ENCODE measurements at regions not wholly inside any gene's neighbourhood (a gene's known extent, or its start where the extent isn't known, plus 50 kb on each side); places are given as distances from the start of the nearest gene placed in this dataset.

DNA sequence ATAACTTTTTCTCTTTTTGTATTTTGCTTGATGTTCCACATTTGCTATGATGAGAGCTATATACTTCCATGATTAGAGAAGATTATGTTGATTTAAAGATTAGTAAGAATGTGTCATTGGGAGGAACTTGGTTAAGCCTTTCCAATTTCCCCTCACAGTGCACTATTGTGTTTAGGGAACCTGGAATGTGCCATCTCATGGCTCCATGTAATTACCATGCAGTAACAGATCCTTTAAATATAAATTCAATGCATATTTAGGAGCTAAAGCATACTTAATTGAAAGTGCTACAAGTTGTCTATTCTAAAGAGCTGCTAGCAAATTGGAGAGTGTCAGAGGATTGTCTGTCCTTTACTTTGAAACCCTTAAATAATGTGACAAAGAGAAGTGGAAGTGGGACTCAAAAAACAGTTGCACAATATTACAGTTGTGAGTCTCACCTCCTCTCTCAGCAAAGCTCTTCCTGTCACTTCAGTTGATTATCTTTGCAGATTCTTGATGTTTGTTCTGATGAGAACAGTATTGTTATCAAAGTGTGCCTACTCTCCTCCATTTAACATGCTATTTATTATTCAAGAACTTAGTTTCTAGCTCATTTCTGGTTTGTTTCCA is 1162.7 kb upstream of the ZEB2 start:
- DNase-seq (ENCODE audit: low read depth): no peak
- TF ChIP-seq, protein P1, sequence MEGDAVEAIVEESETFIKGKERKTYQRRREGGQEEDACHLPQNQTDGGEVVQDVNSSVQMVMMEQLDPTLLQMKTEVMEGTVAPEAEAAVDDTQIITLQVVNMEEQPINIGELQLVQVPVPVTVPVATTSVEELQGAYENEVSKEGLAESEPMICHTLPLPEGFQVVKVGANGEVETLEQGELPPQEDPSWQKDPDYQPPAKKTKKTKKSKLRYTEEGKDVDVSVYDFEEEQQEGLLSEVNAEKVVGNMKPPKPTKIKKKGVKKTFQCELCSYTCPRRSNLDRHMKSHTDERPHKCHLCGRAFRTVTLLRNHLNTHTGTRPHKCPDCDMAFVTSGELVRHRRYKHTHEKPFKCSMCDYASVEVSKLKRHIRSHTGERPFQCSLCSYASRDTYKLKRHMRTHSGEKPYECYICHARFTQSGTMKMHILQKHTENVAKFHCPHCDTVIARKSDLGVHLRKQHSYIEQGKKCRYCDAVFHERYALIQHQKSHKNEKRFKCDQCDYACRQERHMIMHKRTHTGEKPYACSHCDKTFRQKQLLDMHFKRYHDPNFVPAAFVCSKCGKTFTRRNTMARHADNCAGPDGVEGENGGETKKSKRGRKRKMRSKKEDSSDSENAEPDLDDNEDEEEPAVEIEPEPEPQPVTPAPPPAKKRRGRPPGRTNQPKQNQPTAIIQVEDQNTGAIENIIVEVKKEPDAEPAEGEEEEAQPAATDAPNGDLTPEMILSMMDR (IDR thresholded peaks at IDR 0.05; ENCODE audit: insufficient read depth, low read depth, low read length): no peak
- H3K4me3 ChIP-seq (ENCODE audit: low read depth, low read length): no peak overlapping the region

DNA sequence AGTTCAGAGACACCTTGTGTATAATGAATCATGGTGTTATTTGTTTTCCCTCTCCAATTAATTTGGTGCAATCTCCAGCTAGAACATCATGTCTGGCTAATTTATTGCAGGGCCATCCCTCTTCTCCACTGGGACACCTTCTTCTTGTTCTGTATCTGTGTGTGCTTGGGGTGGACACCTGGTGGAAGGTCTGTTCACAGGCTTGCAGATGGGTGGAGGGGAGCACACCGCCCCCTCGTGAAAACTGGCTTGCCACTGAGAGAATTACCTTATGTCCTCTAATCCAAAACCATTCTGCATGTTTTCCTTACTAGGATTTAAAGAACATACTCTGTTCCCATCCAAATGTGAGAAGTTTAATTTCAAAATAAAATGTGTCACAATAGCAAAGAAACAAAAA is 1160.4 kb upstream of the ZEB2 start:
- H3K4me3 ChIP-seq (ENCODE audit: low read depth, low read length): no peak overlapping the region
- TF ChIP-seq, protein P1 (IDR thresholded peaks at IDR 0.05; ENCODE audit: insufficient read depth, low read depth, low read length): no peak
- DNase-seq (ENCODE audit: low read depth): no peak

DNA sequence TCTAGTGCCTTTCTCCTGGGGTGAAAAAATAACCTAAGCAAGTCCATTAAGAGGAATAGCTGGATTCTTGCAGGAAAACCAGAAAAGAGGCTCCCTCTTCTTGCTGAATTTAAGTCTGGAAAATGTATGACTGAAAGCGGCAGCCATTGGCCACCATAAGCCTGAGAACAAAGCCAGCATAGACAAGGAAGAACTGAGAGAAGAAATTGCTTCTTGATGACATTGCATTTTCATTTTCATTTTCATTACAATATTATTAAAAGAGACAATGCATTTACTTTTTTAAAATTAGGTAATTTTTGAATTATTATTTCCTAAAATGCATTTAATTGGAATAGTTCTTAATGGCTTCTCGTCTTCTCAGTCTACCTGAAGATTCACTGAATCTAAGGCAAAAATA is 1157.5 kb upstream of the ZEB2 start:
- TF ChIP-seq, protein P1 (IDR thresholded peaks at IDR 0.05; ENCODE audit: insufficient read depth, low read depth, low read length): no peak
- H3K4me3 ChIP-seq (ENCODE audit: low read depth, low read length): no peak overlapping the region
- DNase-seq (ENCODE audit: low read depth): no peak

DNA sequence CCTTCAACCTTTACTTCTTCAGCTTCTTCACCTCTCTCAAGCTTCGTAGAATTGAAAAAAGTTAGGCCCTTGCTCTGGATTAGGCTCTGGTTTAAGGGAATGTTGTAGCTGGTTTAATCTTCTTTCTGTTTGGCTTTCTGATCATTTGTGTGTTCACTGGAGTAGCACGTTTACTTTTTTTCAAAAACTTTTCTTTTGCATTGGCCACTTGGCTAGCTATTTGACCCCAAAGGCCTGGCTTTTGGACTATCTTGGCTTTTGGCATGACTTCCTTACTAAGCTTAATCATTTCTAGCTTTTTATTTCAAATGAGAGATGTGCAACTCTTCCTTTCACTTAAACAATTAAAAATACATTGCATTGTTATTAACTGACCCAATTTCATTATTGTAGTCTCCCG is 1154.8 kb upstream of the ZEB2 start:
- TF ChIP-seq, protein P1 (IDR thresholded peaks at IDR 0.05; ENCODE audit: insufficient read depth, low read depth, low read length): no peak
- no peak overlapping the region for H3K4me3 ChIP-seq (ENCODE audit: low read depth, low read length)

DNA sequence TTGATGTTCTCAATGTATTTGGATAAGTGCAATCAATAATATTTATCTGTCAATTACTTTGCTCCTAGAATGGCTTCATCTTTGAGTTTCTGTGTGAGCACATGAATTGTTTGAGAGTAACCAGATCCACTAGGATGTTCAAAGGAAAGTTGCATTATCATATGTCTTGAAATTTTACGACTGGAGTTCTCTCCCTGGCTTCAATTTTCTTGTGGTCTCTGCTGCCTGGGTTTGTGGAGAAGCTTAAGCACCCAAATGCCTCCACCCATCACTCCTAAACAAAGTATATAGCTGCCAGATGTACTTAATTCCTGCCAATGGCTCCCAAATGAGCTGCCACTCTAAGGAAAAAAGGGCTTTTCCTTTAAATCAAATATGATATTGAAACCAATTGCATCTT is 1149.4 kb upstream of the ZEB2 start:
- TF ChIP-seq, protein P1 (IDR thresholded peaks at IDR 0.05; ENCODE audit: insufficient read depth, low read depth, low read length): no peak

More for the DNA sequence above, 1154.8 kb upstream of the ZEB2 start:
- DNase-seq (ENCODE audit: low read depth): no peak

DNA sequence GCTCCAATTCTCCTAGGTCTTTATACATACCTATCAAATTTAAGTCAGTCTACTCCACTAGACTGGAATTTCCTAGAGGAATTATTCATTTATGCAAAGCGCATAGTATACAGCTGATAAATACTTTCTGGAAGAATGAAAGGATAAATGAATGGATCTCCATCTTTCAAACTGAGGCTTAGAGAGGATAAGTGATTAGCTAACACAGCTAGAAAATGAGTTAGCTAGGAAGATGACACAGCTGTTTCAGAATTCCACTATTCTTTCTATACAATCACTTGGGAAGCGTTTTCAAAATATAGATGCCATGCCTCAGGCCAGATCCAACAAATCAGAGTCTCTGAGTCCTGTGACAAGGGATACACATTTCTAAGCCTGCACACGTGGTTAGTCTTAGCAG is 1146.6 kb upstream of the ZEB2 start:
- TF ChIP-seq, protein P1 (IDR thresholded peaks at IDR 0.05; ENCODE audit: insufficient read depth, low read depth, low read length): no peak
- DNase-seq (ENCODE audit: low read depth): no peak
- H3K4me3 ChIP-seq (ENCODE audit: low read depth, low read length): no peak overlapping the region

More for the DNA sequence above, 1149.4 kb upstream of the ZEB2 start:
- peak; percentile 70 for DNase-seq (ENCODE audit: low read depth)
- H3K4me3 ChIP-seq (ENCODE audit: low read depth, low read length): no peak overlapping the region

DNA sequence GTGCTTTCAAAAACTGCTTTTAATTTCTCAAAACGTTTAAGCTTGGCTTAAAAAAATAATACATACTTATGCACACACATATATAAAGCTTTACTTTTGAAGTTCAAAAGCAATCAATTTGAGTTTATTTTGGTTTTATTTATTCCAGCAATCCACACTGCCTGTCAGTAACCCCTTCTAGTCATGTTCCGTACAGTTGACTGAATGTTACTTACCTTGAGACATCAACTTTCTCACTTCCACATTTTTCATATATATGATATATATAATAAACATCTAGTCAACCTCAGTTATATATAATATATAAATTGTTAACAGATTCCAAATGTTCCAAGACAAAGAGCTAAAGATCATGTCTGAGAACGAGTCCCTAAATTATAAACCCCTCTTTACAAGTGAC is 1137.3 kb upstream of the ZEB2 start:
- no peak for DNase-seq (ENCODE audit: low read depth)
- no peak overlapping the region for H3K4me3 ChIP-seq (ENCODE audit: low read depth, low read length)
- TF ChIP-seq, protein P1 (IDR thresholded peaks at IDR 0.05; ENCODE audit: insufficient read depth, low read depth, low read length): no peak
